GM12892 (cell line): ENCODE measurements at regions not wholly inside any gene's neighbourhood (a gene's known extent, or its start where the extent isn't known, plus 50 kb on each side); places are given as distances from the start of the nearest gene placed in this dataset.
"Not testable (repeated sequence)": the region's sequence is repeated elsewhere in the genome, so short reads cannot be mapped to it uniquely, and the experiment has no call there.

Source experiments
- DNase-seq: peaks from one replicate; pipeline ENCODE4 v3.0.0; 2011; ENCODE audit not compliant: insufficient read length
- FAIRE-seq: peaks from 2 replicates; lab custom pipeline; 2011; peaks lifted over from hg19 to GRCh38; lab: Jason Lieb, UNC
- POLR2A ChIP-seq: IDR thresholded peaks from 2 replicates; pipeline ENCODE4 v1.6.1; 2011; ENCODE audit warnings: low read depth, low read length, control low read depth
- POLR2AphosphoS5 ChIP-seq: IDR thresholded peaks from 2 replicates; pipeline ENCODE4 v1.6.1; 2011; ENCODE audit warnings: low read depth, low read length, control low read depth
- TAF1 ChIP-seq: IDR thresholded peaks from 2 replicates; pipeline ENCODE4 v1.6.1; 2011; ENCODE audit warnings: low read depth, mild to moderate bottlenecking, control low read depth, low read length, borderline replicate concordance

DNA sequence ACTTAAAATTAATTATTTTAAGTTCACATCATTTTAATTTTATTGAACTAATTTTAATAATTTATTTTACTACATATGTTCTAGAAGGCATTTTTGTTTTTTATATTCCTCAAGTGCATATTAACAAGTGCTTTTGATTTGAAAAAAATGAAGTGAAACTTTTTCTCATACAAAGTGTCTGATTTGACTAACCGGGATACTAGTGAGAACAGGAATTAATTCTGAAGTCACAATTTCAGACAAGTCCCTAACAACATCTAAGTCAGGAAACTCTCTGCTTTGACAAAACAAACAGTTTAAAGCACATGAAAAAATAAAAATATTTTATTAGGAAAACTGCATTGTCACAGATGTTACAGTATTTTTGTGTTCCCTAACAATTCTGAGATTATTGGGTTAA is 1166.3 kb upstream of the CITED2 start:
- FAIRE-seq (no peak), DNase-seq (no peak)
- no peak for TF ChIP-seq POLR2A
- no peak for TF ChIP-seq POLR2AphosphoS5
- TF ChIP-seq TAF1: no peak

DNA sequence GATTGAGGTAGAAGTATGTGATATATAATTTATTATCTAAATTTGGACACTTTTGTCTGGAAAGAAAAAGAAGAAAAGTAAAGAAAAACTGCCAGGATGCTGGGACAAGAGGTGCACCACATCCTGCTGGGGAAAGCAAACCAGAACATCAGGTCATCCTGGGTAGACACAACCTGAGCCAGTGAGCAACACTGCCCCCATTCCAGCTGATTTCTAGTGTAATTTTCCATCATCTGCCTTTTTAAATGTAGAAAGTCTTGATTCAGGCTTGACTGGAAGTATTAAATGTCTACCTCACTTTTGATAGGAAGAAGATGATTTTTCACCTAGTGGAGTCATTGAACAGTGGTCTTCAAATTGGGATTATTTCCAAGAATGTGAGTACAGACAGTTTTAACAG is 1164.5 kb upstream of the CITED2 start:
- no peak for TF ChIP-seq TAF1
- no peak for TF ChIP-seq POLR2AphosphoS5
- TF ChIP-seq POLR2A: no peak
- DNase-seq (no peak), FAIRE-seq (peak; percentile 30)

DNA sequence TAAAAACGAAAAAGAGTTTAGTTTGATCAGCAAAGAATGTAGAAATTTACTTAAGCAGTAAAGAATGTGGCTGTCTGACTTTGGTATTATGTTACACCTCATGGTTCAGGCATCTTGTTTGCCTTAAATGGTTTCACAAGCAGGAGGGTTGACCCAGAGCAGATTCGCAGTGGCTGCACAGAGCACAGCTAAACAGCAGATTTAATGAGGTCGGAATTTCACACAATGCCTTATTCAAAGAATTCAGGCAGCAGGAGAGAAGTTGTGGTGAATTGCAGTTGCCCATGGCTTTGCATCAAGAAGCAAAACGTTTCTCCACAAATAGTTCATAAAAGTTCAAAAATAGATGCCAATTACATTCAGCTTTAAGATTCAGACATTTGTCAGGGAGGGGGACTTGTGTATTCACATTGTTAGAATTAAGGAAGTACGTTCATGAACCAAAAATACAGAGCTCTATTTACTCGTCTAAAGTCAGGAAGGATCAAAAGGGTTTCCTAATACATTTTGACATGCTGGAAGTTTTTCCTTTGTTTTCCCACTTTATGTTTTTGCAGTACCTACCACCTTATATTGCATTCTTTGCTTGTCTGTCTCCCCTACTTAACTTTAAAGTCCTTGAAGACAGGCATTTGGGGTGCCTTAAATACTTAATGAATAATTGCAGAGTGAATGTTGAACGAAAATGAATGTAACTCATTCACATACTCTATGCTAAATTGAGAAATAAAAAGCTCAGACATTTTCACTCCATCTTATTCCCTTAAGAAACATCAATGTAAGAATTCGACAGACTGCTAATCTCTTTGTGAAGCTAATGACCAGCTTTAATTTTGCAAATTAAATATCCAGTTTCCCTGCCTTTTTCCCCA is 1163.6 kb upstream of the CITED2 start:
- TF ChIP-seq POLR2A: no peak
- FAIRE-seq: peak; percentile 82
- no peak for DNase-seq

DNA sequence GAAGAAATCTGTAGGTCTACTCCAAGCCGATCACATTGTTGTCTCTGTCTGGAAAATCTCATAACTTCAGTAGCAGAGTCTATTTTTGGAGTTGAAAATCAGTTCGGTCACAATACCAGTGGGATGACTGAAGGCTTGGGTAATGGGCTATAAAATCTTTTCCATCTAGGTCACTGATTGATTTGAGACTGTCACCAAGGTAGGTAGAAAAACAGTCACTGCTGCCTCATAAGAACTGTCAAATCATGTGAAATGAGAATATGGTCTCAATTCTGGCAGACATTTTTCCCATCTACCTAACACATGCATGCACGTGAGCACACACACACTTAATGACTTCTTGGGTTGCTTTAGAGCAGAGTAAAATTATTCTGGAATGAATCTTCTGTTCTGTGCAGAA is 1162.8 kb upstream of the CITED2 start:
- DNase-seq (no peak), FAIRE-seq (no peak)
- TF ChIP-seq POLR2A: no peak
- TF ChIP-seq TAF1: no peak
- no peak for TF ChIP-seq POLR2AphosphoS5

DNA sequence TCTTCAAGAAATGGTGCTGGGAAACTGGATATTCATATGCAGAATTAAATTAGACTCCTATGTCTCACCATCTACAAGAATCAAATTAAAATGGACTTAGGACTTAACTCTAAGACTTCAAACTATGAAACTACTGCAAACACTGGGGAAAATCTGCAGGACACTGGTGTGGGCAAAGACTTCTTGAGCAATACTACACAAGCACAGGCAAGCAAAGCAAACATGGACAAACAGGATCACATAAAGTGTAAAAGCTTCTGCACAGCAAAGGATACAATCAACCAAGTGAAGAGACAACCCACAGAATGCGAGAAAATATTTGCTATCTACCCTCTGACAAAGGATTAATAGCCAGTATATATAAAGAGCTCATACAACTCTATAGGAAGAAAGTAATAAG is 1161.1 kb upstream of the CITED2 start:
- DNase-seq (no peak), FAIRE-seq (no peak)
- TF ChIP-seq POLR2AphosphoS5 (no peak), TAF1 (no peak), POLR2A (no peak)

DNA sequence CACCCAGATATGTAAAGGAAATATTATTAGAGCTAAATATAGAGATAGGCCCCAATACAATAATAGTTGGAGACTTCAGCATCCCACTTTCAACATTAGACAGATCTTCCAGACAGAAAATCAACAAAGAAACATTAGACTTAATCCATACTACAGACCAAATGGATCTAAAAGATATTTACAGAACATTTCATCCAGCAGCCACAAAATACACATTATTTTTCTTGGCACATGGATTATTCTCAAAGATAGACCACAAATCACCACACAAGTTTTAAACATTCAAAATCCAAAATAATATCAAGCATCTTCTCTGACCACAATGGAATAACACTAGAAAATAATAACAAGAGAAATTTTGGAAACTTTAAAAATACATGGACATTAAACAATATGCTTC is 1159.1 kb upstream of the CITED2 start:
- DNase-seq: no peak
- TF ChIP-seq POLR2A (no peak), TAF1 (no peak), POLR2AphosphoS5 (no peak)
- no peak for FAIRE-seq

DNA sequence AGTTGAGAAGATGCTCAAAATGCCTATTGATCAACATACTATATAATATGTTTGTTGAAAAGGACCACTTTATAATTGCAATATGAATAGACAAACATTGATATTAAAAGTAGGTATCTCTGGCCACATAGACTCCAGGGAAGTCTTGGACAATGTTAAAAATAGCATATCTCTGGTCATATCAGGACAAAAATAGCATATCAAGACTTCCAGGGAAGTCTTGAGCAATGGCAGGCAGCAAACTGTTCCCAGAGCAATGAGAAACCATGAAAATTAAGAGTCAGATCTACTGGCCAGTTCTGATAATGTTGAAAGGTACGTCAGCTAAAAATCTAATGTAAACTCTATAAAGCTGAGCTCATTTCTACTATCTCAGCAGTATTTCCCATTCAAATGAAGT is 1130.3 kb upstream of the CITED2 start:
- TF ChIP-seq TAF1: no peak
- no peak for TF ChIP-seq POLR2A
- no peak for TF ChIP-seq POLR2AphosphoS5
- FAIRE-seq (no peak), DNase-seq (no peak)

DNA sequence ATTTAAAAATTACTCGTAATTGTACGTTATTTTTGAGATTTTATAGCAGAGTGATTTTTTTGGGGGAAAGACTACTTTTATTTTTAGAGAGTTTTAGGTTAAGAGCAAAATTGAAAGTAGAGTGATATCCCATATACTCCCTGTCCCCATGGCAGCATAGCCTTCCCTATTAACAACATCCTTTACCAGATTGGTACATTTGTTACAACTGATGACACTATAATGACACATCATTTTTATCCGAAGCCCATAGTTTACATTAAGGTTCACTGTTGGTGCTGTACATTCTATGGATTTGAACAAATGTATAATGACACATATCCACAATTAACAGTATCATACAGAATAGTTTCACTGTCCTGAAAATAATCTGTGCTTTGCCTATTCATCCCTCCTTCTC is 1126.4 kb upstream of the CITED2 start:
- FAIRE-seq (no peak), DNase-seq (no peak)
- TF ChIP-seq POLR2A (no peak), TAF1 (no peak), POLR2AphosphoS5 (no peak)

DNA sequence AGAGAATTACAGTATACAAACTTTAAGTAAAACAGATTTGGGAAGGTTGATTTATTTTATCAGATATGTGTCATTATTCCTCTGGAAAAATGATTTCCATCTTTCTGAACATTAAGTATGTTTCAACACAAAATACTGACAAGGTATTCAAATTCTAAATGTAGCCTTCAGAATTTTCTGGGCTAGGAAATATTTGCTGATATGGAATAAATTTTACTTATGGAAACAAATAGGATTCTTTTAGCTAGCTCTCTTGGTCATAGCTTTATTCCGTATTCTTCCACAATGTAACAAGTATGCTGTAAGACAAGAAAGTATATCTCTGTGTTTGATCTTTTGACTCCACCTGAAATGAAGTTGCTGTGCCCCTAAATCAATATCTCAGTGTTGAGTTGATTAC is 1125.2 kb upstream of the CITED2 start:
- no peak for DNase-seq
- TF ChIP-seq TAF1 (no peak), POLR2A (no peak), POLR2AphosphoS5 (no peak)
- no peak for FAIRE-seq

DNA sequence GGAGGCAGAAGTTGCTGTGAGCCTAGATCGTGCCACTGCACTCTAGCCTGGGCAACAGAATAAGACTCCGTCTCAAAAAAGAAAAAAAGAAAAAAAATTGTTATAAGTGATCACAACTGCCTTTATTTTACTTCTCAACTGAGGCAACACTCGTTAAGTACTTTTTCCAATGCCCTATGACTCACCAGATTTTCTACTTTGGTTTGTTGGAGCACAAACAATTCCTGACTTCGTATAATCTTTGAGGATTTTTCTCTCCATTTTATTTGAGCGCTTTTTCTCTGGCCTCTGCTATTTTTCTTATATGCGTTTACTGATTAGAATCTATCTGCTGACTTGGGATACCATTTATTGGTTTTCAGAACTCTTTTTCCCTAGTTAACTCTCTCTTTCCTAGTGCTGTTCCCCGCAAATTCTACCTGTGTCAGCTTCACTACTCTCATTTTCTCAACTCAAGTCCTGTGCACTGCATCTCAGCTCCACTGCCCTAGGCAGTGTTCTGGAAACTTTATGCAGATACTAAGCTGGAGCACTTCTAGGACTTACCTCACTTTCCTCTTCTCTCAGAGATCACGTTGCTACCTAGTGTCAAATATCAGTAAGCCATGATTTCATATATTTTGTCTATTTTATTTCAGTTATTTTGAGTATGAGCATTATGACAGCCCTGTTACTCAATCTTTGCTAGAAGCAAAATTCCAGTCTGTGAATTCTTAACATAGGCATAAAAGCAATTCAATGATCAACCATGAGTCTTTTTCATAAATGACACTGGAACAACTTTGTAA is 1120.1 kb upstream of the CITED2 start:
- FAIRE-seq (no peak), DNase-seq (no peak)
- TF ChIP-seq TAF1: no peak
- TF ChIP-seq POLR2AphosphoS5: no peak
- no peak for TF ChIP-seq POLR2A

DNA sequence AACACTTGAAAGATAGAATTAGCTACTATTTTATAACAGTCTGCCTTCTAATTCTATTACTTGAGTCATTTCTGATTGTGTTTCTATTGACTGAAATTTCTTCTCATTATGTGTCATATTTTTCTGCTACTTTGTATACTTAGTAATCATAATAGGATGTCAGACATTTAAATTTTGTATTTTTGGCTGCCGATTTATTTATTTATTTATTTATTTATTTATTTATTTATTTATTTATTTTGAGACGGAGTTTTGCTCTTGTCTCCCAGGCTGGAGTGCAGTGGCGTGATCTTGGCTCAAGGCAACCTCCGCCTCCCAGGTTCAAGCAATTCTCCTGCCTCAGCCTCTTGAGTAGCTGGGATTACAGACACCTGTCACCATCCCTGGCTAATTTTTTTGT is 1119.0 kb upstream of the CITED2 start:
- not testable (repeated sequence) for FAIRE-seq, DNase-seq

DNA sequence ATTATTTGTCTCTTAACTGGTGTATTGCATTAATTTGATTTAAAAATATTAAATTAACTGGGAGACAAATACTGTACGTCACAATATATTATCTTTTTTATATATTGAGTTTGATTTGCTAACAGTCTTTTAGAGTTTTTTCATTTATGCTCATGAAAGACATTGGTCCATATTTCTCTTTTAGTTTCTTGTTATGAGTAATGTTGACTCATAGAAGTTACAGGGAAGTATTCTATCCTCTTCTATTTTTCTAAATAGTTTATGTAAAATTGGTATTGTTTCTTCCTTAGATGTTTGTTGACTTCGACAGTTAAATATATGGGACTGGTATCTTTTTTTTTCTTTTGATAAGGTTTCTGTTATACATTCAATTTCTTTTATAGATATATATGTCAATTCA is 1115.6 kb upstream of the CITED2 start:
- no peak for DNase-seq
- FAIRE-seq: no peak
- no peak for TF ChIP-seq POLR2AphosphoS5
- no peak for TF ChIP-seq POLR2A
- no peak for TF ChIP-seq TAF1
